Posterior vena cava (tissue), 2 donors: ENCODE measurements at regions not wholly inside any gene's neighbourhood (a gene's known extent, or its start where the extent isn't known, plus 50 kb on each side); places are given as distances from the start of the nearest gene placed in this dataset.

Experiments used
- DNase-seq: peaks from one replicate; pipeline ENCODE4 v3.0.0-alpha.2; 2020; ENCODE audit warnings: low spot score
- intact Hi-C, 2 donors: fragments of 100-400 bp; cut with DNase I; formaldehyde crosslinking; loops; one replicate each; pipeline versions ENCODE4 v1.14.1 to v1.14.2; 2022 to 2023
- donor health status: DM: yes; HTN: yes; CAD: no.
- donor health status: DM: yes; HTN: yes; CAD: no.

DNA sequence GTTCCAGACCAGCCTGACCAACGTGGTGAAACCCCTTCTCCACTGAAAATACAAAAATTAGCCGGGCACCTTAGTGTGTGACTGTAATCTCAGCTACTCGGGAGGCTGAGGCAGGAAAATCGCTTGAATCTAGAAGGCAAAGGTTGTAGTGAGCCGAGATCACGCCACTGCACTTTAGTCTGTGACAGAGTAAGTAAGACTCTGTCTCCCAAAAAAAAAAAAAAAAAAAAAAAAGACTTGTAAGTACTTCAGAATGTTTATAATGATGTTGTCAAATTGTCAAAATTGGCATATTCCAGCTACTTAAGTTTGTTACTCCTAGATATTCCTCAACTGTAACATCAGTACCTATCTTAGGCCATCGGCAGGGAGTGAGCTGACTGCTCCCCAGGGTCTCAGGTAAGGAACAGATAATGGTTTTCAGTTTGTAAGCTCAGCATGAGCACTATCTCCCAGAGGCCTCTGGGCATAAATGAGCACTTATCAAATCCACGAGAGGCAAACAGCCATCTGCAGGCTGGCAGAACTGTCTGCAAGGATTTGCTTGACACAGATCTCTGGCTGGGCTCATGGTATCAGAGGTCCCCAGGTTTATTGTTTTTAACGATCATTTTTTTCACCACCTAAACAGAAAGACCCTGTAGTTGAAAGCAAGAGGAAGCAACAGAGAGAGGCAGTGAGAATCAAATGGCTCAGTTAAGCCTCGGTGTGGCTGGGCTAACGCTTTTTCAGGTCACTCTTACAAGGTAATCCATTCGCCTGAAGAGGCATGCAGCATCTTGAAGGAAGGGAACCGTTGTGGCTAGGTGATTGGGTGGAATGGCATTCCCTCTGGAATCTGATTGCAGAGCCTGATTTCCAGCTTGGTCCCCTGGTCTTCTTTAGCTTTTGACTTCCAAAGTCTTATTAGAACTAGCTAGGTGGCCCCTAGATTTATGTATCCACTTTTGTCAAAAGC, 115.9 kb downstream of the LY86 start:
- intact Hi-C loops: no loop called here

DNA sequence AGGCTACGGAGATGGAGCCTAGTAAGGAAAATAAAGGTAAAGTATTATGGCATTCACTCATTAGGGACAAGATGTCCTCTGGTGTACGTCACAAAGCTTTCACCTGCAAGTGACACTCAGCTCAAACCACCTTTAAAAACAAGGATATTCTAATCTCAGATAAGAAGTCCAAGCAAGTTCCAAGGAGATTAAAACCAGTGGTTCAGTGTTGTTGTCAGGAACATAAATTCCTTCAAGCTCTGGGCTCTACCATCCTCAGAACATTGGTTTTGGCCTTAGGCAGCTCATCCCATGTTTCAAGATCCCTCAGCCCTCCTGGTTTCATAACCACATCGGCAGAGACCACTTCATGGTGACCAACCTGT, 116.5 kb downstream of the LY86 start:
- intact Hi-C loops: no loop called here
- DNase-seq: no peak

More for the DNA sequence above, 115.9 kb downstream of the LY86 start:
- DNase-seq: no peak

DNA sequence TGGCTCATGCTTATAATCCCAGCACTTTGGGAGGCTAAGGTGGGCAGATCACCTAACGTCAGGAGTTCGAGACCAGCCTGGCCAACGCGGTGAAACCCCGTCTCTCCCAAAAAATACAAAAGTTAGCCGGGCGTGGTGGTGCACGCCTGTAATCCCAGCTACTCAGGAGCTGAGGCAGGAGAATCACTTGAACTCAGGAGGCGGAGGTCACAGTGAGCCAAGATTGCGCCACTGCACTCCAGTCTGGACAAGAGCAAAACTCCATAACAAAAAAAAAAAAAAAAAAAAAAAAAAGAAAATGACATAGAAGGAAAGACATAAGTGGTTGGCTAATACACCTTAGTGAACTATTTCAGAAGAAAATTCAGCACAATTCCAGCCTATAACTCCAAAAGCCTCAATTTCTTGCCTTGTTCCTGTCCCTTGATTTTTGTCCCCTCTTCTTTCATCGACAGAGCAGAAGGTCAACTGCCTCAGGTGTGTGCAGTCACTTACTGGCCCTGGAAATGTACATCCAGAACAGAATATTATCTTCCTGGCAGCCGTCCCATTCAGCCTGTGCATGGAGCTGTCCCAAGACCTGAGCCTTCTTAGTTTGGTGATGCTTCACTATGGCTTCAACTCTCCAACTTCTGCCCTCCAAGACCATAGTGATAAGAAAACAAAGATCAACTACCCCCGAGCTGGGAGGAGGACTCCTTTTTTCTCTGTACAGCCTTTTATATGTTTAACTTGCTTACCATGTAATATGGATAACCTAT, 117.6 kb downstream of the LY86 start:
- DNase-seq: no peak
- intact Hi-C loops: no loop called here

DNA sequence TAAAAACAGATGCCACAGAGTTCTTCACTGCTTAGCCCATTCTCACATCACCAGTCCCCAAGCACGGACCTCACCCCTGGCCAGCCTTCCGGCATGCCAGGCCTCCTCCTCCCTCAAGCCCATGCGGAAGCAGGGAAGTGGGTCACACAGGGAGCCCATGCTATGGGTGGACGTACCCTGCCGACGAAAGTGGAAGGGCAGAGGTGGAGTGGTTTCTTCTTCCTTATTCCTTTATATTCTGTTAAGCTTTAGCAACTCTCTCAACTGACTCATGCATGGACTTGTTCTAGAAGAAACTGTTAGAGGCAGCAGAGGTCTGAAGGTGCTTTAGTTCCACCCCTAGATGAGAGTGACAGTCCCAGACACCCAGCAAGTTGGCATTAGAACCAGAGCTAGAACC, 118.6 kb downstream of the LY86 start:
- intact Hi-C loops: no loop called here
- no peak for DNase-seq

DNA sequence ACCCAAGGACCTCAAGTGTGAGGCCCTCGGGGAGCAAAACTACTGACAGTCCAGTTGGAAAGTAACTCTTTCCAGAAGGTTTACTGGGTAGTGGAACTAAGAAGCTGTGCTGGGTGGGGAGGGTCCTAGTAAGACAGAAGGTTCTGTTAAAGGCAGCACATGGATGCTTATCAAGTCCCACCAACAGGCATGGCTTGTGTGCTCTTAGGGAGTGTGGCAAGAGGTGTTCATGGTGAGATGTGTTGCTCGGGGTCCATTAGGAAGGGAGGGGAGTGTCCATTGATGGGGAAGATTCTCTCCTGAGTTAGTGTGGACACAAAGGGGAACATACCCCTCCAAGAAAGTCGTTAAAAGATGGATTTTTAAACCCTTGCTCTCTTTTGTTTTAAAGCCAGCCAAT, 120.6 kb downstream of the LY86 start:
- DNase-seq: no peak
- intact Hi-C loops: no loop called here

DNA sequence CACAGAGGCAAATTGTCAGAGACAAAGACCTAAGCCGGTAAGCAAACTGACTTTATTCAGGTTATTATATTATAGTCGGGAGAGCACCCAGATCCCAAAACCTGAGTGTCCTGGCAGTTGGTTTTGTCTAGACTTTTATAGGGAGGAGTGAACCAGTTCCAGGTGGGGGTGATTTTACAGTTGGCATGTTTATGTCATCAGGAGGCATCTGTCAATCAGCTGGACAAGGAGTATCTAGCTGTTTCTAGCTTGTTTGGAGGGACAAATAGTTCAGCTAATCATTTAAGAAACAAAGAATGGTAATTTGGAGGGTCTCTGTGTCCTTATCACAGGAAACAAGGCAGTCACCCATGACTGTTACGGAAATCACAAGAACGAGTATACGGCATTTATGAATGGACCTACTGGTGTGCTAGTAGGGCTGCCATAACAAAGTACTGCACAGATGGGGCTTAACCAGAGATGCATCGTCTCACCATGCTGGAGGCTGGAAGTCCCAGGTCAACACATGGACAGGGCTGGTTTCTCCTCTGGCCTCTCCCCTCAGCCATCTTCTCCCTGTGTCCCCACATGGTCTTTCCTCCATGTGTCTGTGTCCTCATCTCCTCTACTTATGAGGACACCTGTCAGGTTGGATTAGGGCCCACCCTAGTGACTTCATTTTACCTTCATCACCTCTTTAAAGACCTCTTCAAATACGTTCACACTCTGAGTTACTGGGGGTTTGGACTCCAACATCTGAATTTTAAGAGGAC, 122.7 kb downstream of the LY86 start:
- no peak for DNase-seq
- intact Hi-C loops: loop anchor here in 1 of 2 donors (5.0 kb wide), 1 partner anchor 1174 kb away; no protein-coding TSS in a partner anchor

DNA sequence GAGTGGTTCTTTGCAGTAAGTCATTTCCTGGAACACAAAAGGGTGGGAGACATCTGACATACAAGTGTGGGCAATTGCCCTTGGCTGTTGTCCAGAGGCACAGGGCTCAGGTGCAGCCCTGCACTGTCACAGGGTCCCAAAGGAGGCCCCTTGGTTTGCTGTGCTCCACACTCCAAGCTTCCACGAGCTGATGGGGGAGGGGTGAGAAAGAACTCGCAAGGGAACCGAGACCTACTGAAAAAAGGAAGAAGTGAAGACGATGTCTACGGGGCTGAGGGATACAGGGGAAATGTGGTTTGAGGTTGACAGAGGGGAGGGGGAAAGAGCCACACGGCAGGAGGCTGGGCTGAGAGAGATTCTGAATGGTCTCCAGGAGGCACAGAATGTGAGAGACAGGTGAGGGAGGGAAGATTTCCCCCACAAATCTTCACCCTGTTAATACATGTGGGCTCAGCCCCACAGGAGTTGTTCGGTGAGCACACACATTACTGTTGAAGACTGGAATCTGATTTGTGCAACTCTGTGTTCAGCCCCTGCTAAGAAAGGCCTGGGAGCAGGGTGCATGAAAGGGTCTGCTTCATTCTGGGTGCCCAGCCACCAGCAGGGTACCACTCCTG, 123.4 kb downstream of the LY86 start:
- no peak for DNase-seq
- intact Hi-C loops: loop anchor here in 1 of 2 donors (5.0 kb wide), 1 partner anchor 1175 kb away; no protein-coding TSS in a partner anchor

DNA sequence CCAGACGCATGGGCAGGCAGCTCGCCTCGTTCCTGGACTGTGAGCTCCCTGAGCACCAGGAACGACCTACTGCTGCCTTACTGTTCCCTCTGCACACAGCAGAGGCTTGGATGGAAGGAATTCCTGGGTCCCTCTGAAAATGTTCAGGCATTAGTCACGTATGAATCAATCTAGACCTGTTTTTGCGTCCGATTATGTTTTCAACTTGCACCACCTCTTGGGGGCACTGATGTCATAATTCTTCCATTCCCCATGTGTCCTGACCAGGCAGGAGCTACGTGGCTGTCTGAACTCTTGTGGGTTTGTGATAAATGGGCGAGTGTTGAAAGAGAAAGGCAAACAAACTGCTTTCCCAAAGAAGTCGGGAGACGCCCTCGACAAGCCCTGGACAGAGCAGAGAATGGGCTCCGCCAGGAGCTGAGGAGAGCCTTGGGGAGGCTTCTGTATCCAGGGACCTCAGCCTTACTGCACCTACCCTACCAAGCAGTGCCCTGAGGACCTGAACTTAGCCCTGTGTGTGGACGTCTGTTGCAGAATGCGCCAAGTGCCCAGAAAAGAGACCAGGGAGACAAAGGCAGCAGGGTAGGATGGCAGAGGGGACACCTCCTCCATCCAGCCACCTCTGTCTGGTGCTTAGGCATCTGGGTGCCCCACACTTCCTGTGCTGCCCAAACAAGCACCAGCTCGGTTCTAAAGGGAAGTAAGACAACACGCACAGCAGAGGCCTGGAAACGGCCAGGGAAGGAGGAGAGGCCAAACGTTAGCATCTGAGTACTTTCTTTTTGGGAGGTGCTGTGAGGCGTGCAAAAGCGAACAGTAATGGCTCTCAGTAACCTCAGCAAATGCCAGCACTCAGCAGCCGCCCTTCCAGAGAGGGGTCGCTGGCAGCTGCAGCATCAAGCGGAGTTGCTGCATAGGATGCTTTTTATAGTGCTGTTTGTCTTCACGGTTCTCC, 124.2 kb downstream of the LY86 start:
- intact Hi-C loops: loop anchor here in 1 of 2 donors (5.0 kb wide), 1 partner anchor 1175 kb away; no protein-coding TSS in a partner anchor
- no peak for DNase-seq

DNA sequence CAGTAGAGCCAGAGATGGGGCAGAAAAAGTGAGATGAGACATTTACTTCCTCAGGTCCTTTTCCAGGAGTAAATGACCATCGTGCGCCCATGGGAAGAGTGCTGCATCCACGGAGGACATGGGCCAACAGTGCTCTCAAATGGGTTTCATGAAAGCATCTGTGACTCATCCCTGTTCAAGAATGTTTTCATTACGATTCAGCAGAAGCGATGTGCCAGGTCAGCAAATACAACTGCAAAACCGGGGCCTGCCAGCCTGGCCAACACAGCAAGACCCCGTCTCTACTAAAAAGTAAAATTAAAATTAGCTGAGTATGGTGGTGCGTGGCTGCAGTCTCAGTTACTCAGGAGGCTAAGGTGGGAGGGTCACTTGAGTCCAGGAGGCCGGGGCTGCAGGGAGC, 125.1 kb downstream of the LY86 start:
- intact Hi-C loops: loop anchor here in 1 of 2 donors (5.0 kb wide), 1 partner anchor 1176 kb away; no protein-coding TSS in a partner anchor
- no peak for DNase-seq

DNA sequence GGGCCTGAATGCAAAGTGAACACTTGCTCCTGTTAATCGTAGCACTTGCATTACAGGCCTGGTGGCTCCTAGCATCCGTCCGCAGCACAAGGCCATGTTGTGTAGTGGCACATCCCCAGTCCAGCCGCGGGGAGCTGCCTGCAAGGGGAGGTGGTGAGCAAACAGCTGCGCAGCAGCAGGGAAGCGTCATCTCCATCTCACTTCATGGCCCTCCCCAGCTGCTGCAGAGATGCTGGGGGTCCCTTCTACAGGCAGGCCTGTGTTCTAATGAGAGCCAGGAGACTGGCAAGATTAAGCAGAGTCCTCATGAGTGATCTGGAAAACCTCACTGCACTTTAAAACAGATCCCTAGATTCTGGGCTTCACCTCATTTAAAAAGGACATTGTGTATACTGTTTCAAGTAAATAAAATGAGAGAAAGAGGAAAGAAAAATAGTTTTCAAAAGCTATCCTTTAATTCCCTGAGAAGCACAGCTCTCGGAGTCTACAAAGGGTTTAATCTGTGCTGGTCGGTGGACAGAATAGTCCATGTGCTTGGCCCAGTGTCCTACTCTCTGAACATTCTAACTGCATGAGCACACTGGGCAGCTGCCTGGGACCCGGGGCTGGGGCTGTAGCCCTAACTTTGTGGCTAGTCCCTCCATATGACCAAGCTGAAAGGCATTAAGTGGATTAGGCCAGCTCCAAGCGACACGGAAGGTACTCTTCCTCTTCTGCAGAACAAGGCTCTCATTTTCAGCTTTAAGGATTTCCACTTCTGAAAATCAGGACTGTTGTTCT, 125.8 kb downstream of the LY86 start:
- no peak for DNase-seq
- intact Hi-C loops: loop anchor here in 1 of 2 donors (5.0 kb wide), 1 partner anchor 1177 kb away; no protein-coding TSS in a partner anchor

DNA sequence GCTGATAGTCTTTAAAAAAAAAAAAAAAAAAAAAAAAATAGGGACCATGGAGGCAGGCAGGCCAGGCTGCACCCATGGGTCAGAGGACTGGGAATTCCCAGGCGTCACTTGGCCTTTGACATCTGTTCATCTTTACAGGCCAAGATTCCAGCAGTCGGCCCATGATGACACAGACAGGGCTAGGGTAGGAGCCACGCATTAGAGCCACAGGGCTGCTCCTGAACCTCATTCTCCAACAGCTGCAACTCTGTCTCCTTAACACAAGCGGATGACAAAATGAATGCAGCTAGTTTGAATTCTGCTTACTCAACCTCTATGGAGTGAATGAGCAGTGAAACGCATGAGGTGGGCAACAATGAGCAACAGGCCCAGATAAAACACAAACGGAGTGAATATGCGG, 126.4 kb downstream of the LY86 start:
- no peak for DNase-seq
- intact Hi-C loops: loop anchor here in 1 of 2 donors (5.0 kb wide), 1 partner anchor 1178 kb away; no protein-coding TSS in a partner anchor

DNA sequence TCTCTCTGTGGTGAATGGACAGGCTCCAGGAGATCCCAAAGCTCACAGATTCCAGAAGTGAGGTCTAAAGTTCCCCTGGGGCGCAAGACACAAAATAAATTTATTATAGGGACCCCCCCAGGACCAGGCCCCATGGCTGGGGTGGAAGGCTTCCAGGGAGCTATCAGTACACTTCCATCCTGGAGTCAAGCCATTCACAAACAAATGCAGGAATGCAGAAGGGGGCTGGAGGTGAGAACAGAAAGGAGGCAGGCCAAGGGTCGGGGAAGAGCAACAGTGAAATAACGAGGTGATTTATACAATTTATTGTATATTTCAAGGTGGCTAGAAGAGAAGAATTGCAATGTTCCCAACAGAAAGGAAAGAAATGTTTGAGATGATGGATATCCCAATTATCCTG, 126.9 kb downstream of the LY86 start:
- intact Hi-C loops: no loop called here
- no peak for DNase-seq

DNA sequence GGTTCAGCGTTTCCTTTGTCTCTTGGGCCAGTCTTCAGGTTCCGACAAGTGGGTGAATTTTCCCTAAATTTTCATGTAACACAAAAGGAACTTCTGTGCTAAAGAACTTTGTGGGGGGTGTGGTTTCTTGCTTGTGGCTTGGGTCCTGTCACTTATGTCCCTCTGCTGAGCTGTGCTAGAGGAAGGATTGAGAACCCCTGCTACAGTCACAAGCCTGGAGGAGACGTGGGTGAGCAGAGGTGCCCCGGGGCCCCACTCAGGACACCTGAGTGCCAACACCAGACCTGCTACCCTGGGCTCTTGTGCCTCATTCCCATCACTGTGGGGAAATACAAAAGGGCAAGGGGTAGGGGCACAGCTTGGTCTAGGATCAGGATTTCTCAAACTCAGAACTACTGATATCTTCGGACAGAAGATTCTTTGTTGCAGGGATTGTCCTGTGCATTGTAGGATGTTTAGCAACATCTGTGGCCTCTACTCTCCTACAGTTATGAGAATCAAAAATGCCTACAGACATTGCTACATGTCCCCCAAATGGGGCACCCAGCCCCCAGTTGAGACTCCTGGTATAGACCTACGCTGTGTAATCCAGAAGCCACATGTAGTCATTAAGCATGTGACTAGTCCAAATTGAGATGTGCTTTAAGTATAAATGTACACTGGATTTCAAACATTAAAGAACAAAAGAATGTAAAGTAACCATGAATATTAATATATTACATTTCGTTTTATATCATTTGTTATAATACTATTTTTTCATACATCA, 128.7 kb downstream of the LY86 start:
- intact Hi-C loops: no loop called here
- no peak for DNase-seq

DNA sequence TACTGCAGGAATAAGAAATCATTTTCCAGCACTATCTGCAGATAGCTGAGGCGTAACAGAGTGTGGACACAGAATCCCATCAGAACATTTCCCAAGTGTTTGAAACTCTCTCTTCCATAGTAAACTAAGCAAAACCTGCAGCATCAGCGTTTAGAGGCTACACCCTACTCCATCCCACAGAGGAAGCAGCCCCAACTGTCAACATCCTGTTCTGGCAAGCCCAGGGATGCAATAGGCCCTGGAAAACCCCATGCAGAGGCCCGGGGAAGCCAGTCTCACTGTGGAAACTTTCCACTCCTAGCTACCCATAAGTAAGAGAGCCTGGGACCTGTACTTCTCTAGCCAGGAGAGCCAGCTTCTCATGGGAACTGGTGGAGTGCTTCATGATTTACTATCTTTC, 129.4 kb downstream of the LY86 start:
- intact Hi-C loops: no loop called here

DNA sequence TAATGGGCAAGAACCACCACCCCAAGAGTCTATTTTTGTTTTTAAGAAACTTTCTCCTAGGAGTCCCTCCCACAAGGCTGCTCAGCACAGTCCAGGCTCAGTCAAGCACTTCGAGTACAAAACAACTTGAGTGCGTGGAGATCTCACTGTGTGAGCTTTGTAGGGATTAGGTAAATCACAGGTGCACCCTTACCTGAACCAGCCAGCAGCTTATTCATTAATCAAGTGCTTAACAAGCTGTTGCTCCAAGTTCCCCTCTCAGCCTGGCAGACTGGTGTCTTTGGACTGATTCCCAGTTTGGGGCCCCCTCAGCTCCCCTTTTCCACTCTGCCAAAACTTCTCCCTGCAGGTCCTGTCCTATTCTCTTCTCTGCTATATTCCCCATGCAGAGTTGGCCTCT, 133.1 kb downstream of the LY86 start:
- no peak for DNase-seq
- intact Hi-C loops: loop anchor here (10.0 kb wide), 1 partner anchor 523 kb away; no protein-coding TSS in a partner anchor

More for the DNA sequence above, 129.4 kb downstream of the LY86 start:
- no peak for DNase-seq

DNA sequence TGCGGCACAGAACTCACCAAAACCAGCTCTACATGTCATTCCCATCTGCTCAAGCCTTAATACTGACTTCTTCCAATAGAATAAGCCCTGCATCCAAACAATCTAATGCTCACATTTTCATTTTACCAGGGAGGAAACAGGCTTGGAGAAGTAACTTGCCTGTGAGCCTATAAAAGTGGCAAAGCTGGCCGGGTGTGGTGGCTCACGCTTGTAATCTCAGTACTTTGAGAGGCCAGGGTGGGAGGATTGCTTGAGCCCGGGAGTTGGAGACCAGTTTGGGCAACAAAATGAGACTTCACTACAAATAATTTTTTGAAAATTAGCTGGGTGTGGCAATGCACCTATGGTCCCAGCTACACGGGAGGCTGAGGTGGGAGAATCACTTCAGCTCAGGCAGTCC, 133.7 kb downstream of the LY86 start:
- no peak for DNase-seq
- intact Hi-C loops: loop anchor here (10.0 kb wide), 1 partner anchor 523 kb away; no protein-coding TSS in a partner anchor
